Activated CD4-positive, alpha-beta T cell treated with anti-CD3 and anti-CD28 coated beads, Interleukin-2, Interleukin-4, amounts not matched to agents 100 ng/mL and 50 ng/mL, durations not matched to agents 16 hours and 8 hours (primary cell): ENCODE measurements at regions not wholly inside any gene's neighbourhood (a gene's known extent, or its start where the extent isn't known, plus 50 kb on each side); places are given as distances from the start of the nearest gene placed in this dataset.

Experiments
- DNase-seq: peaks from one replicate; pipeline ENCODE4 v3.0.0-alpha.2; 2020; ENCODE audit warnings: low spot score

DNA sequence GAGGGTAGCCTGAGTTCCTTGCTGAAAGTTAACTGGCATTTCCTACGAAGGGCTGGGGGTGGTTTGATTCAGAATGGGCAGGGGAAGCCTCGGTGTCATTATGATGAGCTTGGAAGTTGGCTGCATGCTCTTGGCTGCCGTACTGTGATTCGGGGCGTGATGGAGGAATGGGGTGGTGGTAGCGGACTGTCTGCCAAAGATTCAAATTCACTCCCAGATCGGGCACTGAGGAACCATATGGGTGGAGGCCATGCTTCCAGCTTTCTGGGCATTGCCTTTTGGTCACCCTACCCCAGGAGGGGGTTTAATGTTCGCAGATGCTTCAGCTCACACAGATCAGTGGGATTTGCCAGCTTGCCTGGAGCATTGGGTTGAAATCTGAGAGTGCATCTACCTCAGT, 492.8 kb upstream of the EEF2KMT start:
- DNase-seq = no peak

DNA sequence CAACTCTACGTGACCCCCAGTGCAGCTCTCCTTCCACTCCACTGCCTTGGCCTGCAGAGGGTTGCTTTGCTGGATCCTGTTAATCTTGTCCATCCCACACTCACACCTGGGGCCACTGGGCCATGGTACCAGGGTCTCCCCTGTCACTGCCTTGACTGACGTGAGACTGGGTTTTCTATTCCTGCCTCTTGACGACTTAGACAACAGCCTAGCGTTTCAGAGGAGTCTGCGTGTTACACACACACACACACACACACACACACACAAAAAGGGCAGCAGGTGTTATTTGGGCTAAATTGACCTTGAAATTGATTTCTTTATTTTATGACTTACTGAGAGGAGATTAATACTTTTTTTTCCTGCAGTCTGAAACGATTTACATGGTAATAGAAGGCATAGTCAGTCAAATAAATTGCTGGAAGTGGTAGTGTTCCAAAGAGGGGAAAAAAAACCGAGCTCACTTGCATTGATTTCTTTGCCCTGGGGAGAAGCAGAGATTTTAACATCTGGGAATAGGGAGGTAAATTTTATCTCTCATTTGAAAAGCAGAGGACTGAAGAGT, 492.3 kb upstream of the EEF2KMT start:
- DNase-seq = no peak

DNA sequence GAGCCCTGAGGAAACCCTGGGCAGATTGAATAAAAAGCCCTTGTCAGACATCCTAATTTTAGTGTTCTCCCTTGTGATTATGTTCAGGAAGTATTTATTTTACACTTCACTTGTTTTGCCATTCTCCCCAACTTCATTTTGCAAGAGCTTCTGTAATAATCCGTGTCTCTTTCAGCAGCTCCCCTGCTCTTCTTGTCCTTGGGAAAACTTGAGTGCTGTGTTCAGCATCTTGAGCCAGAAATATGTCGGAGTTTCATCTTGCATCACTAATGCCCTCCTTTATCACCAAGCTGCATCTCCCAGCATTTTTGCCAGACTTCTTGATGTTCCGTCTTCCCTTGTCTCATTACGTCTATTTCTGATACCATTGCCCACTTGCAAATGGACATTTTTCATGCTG, 486.5 kb upstream of the EEF2KMT start:
- DNase-seq = no peak

DNA sequence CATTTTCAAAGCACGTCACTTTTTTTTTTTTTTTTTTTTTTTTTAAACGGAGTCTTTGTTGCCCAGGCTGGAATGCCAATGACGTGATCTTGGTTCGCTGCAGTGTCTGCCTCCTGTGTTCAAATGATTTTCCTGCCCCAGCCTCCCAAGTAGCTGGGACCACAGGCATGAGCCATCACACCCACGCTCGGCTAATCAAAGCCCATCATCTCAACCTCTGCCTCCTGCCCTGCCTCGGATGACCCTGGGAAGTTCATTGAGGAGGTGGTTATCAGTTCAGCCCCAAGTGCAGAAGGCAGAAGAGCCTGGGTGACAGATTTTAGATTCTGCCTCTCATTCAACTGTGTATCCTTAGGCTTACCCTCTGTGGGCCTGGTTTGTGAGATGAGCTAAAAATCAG, 484.9 kb upstream of the EEF2KMT start:
- no peak for DNase-seq

DNA sequence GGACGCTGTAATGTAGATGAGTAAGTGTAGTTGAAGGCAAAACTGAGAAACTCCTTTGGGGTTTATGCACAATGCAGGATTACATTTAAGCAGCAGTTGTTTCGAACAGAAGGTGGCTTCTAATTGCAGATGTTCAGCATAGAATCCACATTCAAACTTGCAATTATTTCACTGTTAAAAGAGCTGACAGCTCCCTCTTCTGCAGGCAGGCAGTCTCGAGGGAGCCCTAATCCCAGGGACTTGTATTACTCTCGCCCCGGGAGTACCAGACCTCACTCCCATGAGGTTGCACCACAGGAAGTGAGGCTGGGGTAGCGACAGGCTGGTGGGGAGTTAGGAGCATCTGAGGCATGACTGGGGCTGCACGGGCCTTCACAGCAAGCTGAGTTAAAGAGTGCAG, 484.3 kb upstream of the EEF2KMT start:
- no peak for DNase-seq

DNA sequence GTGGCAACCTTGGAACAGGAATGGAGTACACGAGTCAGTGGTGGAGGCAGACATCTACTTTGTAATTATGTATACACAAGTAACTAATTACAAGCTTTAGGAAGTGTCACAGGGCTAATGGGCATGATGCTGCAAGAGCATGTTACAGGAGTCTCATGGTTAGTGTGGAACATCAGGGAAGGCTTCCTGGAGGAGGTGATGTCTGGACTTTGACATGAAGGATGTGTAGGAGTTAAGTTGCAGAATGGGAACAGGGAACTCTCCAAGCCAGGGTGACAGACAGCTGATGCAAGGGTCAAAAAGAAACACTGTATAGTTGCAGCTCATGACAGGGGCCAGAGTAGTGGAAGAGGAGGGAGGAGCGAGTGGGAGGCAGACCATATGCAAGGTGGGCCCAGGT, 483.8 kb upstream of the EEF2KMT start:
- DNase-seq = no peak

DNA sequence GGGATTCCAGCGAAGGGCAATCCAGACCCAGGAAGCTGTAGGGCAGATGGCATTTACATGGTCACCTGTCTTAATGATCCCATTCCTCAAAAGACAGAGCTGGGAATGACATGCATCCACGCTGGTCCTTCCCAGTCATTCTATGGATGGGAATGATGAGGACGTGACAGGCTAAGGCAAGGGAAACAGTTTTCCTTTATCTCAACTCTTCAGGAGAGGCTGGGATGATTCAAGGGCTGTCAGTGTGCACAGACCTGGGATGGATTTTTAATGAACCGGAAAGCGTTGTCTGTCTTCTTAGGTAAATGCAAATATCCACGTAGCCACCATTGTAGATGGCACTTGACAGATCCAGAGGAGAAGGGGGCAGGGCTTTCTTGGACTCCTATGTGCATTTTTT, 483.2 kb upstream of the EEF2KMT start:
- no peak for DNase-seq

DNA sequence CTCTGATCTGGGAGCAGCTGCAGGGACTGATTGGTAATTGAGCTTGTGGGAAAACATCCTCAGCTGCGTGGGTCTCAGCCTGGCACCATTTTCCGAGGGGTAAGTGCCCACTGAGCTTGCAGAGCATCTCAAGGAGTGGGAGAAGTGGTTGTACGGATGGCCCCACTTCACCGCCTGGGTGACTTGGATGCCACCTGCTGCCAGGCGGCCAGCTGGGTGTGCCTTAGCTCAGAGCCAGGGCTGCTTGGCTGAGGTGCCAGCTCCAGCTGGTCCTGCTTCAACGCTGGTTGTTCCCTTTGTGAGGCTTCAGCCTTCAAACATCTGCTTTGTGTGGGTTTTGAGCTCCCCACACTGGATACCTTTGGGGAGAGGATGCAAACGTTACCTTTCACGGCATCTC, 482.7 kb upstream of the EEF2KMT start:
- DNase-seq = no peak

DNA sequence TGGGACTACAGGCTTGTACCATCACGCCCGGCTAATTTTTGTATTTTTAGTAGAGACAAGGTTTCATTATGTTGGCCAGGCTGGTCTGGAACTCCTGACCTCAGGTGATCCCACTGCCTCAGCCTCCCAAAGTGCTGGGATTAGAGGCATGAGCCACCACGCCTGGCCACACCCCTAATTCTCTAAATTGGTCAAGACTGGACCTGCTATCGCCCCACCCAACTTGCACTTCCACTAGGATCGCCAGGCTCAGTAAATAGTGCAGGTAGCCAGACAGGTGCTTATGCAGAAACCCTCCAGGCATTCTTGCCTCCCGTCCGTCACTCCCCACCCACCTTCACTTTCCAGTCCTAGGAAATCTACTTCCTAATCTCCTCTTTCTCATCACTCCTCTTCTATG, 481.4 kb upstream of the EEF2KMT start:
- DNase-seq = no peak

DNA sequence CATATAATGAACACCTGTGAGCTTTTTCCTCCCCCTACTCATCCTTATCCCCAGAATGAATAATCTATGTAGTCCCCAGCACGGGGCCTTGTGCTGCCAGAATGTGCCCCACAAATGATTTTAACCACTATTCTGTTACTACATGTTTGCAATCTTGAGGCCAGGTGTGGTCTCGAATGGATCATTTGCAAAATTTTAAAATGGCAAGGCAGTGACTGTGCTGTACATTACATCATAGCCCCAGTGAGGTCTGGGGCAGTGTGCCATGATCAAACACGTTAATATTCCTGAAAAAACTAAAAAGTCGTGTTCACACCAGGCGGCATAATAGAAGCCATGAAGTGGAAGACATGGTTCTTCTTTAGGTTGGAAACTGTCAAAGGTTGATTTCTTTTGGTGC, 479.9 kb upstream of the EEF2KMT start:
- no peak for DNase-seq

DNA sequence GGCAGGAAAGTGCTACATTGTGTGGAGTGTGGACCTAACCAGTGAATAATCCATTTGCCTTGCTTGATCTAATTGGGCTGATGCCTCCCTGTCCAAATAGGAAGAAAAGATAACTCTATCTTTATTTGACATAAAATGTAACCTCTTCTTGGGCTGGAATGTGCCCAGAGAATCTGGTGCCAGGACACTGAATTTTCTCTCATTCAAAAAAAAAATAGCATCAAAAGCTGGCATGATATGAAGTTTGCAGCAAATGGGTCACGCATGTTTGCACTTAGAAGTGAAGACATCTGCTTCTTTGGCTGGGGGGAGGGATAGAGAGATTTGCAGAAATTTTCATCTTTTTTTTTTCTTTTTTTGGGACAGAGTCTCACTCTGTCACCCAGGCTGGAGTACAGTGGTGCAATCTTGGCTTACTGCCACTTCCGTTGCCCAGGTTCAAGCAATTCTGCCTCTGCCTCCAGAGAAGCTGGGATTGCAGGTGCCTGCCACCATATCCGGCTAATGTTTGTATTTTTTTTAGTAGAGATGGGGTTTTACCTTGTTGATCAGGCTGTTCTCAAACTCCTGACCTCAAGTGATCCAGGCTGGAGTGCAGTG, 478.2 kb upstream of the EEF2KMT start:
- DNase-seq = no peak

DNA sequence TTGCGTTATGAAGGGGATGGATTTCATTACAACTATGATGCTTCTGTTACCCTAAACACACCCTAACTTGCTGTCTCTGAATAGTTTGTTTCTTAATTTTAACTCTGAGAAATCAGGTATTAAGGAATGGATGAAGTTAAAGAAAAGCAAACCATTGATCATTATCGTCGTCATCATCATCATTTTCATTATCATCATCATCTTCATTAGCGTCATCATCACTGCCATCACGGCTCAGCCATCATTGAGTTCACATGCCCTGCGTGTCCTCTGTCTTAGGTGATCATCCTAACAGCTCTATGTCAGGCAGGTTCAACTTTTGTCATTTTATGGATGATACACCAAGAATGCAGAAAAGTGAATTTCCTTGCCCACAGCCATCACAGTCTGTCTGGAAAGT, 477.5 kb upstream of the EEF2KMT start:
- no peak for DNase-seq

DNA sequence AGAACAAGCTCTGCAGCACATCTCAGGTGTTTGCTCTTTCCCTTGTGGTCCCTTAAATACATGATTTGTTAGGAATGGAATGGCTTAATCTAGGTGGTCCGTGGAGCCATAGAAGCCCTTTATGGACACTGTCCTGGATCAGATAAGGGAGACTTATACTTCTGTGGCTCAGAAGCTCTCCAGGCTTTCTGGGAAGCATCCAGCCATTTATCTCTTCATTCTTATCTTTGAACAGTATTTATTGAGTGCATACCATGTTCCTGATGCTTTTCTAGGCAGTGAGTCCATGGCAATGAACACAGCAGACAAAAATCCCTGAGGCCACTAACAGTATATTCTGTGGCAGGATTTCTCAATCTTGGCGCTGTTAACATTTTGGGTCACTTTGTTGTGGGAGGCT, 474.5 kb upstream of the EEF2KMT start:
- DNase-seq = no peak

DNA sequence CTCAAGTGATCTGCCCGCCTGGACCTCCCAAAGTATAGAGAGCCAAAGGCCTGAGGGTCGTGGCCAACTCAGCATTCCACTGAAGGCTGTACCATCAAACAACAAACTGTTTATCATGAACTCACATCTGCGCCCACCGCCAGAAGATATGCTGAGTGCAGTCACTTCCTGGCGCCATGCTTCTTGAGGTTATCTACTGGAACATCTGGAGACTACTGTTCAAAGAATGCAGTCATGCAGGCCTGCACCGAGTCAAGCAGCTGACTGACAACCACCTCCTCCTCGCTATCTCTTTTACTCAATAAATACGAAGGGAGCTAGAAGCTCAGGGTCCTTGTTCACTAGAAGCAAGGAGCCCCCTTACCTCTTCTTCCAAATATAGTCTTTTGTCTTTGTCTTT, 473.9 kb upstream of the EEF2KMT start:
- no peak for DNase-seq

DNA sequence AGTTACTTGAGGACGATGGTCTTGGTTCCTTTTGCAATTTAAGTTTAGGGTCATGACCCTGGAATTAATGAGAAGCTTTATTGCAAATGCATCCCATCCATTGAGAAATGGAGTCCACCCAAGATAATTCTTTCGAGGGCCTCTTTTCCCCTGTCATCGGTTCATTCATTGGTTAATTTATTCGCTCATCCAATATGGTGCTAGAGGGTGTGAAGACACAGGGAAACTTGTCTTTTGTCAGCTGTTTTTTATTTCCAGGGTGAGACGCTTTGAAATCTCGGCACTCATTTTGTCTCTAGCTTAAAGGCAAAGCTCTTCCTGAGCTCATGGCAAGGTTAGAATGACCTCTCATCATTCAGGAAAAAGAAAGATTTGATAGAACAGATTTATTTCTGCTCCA, 464.2 kb upstream of the EEF2KMT start:
- DNase-seq = no peak

DNA sequence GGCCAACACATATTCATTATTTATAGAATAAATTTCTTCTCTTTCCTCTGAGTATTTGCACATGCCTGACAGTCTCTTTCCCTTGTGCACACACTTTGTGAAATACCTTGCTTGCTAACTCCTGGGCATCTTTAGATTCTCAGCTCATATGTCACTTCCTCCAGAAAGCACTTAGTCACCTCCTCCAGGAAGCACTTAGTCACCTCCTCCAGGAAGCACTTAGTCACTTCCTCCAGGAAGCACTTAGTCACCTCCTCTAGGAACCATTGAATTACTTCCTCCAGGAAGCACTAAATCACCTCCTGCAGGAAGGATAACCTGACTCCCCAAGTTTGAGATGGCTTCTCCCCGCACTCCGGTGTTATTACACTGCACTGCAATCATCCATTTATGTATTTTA, 462.5 kb upstream of the EEF2KMT start:
- DNase-seq = peak; percentile 19

DNA sequence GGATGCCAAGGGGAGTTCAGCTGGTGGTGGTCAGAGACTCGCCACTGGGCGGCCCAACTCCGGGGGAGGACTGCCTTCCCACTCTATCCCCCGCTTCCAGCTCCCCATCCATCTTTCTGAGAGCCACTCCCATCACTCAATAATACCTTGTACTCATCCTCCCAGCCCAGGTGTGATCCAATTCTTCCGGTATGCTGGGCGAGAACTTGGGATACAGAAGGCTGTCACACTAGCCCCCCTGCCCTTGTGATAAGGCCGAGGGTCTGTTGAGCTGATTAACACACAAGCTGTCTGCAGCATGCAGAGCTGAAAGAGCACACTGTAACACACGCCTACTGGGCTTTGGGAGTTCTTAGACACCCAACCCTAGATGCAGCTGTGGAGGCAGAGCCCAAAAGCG, 460.4 kb upstream of the EEF2KMT start:
- DNase-seq = no peak

DNA sequence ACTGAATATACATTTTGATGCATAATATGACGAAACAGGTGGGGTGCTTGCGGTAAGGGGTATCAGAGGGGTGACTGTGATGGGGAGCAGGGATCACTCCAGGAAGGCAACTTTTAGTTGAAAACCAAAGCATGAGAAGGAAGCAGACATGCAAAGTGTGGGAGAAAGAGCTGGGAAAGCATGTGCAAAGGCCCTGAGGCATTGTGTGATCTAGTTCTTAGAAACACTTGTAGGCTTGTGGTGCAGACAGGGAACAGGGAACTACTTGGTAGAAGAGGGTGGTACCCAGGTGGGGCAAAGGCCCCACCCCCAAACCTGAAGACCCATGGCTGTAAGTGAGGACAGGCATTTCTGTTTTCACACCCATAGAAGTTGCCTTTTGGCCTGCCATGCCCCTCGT, 459.9 kb upstream of the EEF2KMT start:
- DNase-seq = no peak

DNA sequence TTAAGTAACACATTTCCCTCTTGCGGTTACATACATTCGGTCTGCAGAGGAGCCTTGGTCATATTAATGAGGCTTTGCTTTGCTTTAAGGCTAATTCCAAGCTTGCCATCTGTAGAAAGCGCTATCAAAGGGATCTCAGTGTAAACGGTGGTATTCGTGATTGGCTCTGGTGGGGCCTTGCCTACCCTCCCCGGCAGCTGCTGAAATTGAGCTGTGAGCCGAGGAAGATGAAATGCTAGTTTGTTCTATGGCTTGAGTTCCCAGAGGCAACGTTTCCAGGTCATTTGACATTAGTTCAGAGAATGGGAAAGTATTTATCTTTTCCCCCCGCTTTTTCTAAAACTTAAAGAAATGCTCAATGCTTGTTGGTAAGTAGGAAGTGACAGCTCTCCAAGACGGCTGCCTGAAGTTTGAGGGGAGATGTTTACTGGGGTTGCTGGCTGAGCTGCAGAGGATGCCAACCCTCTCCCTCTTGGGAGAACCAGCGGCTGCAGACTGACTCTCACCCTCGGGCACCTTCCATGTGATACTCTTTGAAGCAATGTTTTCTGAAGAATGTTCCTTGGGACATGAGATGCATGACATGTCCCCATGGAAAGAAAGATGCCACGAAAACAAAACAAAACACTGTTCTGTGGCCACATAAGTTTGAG, 458.7 kb upstream of the EEF2KMT start:
- no peak for DNase-seq

DNA sequence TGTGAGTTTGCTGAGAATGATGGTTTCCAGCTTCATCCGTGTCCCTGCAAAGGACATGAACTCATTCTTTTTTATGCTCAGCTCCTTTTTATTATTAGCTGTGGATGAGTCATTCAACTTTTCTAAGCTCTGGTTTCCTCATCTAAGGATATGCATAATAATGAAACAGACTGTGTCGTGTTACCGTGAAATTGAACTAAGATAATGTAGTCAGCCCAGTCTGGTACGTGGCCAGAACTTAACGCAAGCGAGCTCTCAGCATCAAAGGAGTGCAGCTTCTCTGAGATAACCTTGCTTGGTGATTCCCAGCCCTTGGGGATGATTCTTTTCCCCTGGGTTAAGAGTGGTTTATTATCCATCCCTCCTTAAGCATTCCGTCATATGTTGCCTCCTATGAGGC, 454.3 kb upstream of the EEF2KMT start:
- no peak for DNase-seq

DNA sequence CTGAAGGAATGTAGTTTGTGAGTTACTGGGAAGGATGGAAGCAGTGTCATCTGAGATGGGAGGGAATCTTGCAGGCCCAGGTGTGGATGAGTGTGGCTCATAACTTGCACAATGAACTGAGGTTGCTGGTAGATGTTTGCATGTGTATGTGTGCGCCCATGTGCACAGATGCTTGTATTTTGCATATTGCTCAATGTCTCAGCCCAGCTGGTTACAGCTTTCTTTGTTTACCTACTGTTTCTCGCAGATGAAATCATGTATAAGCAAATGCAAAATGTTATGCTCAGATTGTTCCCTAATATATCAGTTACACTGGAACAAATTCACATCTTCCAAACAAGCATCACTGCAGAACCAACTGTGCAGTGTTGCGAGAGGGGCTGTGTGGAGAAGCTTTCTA, 452.2 kb upstream of the EEF2KMT start:
- no peak for DNase-seq

DNA sequence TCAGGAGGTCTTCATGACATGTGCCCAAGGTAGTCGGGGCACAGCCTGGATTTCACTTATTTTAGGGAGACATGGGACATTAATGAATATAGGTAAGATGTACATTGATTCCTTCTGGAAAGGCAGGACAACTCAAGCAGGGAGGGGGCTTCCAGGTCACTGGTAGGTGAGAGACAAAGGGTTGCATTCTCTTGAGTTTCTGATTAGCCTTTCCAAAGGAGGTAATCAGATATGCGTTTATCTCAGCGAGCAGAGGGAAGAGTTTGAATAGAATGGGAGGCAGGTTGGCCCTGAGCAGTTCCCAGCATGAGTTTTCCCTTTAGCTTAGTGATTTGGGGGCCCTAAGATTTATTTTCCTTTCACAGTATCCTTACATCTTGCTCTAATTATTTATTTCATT, 443.8 kb upstream of the EEF2KMT start:
- no peak for DNase-seq

DNA sequence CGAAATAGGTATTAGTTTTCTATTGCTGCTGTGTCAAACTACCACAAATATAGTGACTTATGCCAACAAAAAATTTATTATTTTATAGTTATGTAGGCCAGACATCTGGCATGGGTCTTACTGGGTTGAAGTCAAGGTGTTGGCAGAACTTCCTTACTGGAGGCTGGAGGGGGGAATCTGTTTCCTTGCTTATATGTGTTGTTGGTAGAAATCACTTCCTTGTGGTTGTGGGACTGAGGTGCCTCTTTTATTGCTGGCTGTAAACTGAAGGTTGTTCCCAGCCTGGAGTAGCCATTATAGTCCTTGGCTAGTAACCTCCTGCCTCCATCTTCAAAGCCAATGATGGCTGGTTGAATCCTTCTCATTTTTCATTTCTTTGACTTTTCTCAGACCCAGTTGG, 439.8 kb upstream of the EEF2KMT start:
- DNase-seq = no peak

DNA sequence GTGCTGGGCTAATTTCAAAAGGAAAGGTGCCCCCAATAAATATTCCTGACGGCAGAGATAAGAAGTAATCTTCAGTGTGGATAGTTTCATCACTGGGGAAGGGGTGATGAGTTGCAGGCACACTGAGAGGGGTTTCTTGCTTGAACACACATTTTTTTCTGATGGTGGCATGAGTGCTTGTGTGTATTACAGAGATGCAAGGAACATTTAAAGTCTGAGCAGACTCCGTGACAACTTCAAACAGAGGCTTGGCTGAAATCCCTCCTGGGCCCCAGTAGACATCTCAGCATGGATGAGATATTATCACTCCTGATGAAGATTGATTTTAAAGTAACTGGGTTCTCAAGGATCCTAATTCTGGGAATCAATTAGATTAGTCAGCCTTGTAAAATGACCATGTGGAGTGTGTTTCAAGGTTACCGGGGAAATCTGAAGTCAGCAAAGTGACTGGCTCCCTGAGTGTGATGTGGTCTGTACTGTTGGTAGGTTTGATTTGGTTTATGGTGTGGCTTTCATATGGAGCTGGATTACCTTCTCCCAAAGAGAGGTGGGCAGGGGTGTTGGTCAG, 435.8 kb upstream of the EEF2KMT start:
- DNase-seq = no peak
